Right atrium auricular region (tissue), 2 donors: ENCODE measurements at regions not wholly inside any gene's neighbourhood (a gene's known extent, or its start where the extent isn't known, plus 50 kb on each side); places are given as distances from the start of the nearest gene placed in this dataset.

ENCODE experiments used
- DNase-seq: peaks from one replicate; pipeline ENCODE4 v3.0.0-alpha.2; 2019; ENCODE audit warnings: low spot score
- H3K27ac ChIP-seq, 2 donors: fragments of 200-600 bp; sonication (generic); 1 replicate in 1 of 2; 2 replicates in 1 of 2; pipeline ENCODE4 v1.5.1; 2016 to 2019
- H3K27me3 ChIP-seq, 2 donors: fragments of 200-600 bp; sonication (generic); one replicate each; pipeline versions ENCODE4 v1.5.1 to v1.6.0; 2017 to 2019
- H3K36me3 ChIP-seq: fragments of 200-600 bp; sonication (generic); one replicate; pipeline ENCODE4 v1.5.1; 2016
- H3K4me1 ChIP-seq, 2 donors: fragments of 200-600 bp; sonication (generic); one replicate each; pipeline versions ENCODE4 v1.5.1 to v1.6.0; 2017 to 2019
- H3K4me3 ChIP-seq, 2 donors: fragments of 200-600 bp; sonication (generic); 1 replicate in 1 of 2; 2 replicates in 1 of 2; pipeline ENCODE4 v1.5.1; 2017 to 2019; ENCODE audit warnings: mild to moderate bottlenecking in 1 of 2, moderate library complexity in 1 of 2
- H3K9me3 ChIP-seq, 2 donors: fragments of 200-600 bp; sonication (generic); one replicate each; pipeline ENCODE4 v1.5.1; 2019
- TF ChIP-seq, protein P1 (sequence below), 2 donors: fragments of 200-600 bp; sonication (generic); IDR thresholded peaks; one replicate each; pipeline ENCODE4 v1.5.1; 2019; ENCODE audit warnings: antibody characterized with exemption in 2 of 2

DNA sequence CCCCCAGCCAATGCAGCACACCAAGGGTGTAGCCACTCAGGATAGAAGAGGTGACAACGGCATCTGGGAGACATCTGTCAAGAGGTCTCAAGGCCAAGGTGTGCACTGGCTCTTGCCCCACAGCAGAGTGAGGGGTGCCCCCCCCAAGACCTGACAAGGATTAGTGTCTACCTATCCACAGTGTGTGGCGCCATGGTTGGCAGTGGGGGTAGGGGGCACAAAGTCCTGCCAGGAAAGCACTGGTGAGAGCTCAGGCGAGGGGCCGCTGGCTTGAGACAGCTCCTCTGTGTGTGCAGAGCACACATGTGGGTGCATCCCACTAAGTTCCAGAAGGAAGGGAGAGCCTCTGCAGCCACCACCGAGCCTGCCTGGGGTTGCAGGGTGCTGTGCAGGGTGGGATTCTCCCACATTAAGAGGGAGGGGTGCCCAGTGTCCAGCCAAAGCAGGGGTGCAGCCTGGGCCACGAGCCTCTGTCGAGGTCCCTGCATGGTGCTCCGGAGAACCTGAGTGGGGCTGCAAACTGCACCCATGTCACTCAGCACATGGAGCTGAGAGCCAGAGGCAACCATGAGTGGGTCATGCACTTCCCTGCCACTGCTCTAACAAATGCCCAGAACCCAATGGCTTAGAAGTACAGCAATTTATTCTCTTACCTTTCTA, 311.2 kb upstream of the HDAC4 start:
- TF ChIP-seq, protein P1, sequence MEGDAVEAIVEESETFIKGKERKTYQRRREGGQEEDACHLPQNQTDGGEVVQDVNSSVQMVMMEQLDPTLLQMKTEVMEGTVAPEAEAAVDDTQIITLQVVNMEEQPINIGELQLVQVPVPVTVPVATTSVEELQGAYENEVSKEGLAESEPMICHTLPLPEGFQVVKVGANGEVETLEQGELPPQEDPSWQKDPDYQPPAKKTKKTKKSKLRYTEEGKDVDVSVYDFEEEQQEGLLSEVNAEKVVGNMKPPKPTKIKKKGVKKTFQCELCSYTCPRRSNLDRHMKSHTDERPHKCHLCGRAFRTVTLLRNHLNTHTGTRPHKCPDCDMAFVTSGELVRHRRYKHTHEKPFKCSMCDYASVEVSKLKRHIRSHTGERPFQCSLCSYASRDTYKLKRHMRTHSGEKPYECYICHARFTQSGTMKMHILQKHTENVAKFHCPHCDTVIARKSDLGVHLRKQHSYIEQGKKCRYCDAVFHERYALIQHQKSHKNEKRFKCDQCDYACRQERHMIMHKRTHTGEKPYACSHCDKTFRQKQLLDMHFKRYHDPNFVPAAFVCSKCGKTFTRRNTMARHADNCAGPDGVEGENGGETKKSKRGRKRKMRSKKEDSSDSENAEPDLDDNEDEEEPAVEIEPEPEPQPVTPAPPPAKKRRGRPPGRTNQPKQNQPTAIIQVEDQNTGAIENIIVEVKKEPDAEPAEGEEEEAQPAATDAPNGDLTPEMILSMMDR (IDR thresholded peaks at IDR 0.05): no peak
- H3K27me3 ChIP-seq: no peaks in the 10 kb centered on the region
- H3K27ac ChIP-seq: no peak overlapping the region
- H3K36me3 ChIP-seq: no peaks in the 10 kb centered on the region
- no peak overlapping the region for H3K4me3 ChIP-seq
- no peak for DNase-seq
- no peaks in the 10 kb centered on the region for H3K4me1 ChIP-seq
- peaks cover 0 to 41% of the 10 kb centered on the region in 2 donors for H3K9me3 ChIP-seq

- Histone ChIP-seq H3K4me1 (peaks cover 0 to 3% of the 10 kb centered on the region in 2 donors), H3K9me3 (peaks cover 0 to 41% of the 10 kb centered on the region in 2 donors), H3K36me3 (no peaks in the 10 kb centered on the region), H3K4me3 (no peak overlapping the region), H3K27ac (no peak overlapping the region), H3K27me3 (no peaks in the 10 kb centered on the region)
- DNase-seq: no peak
- TF ChIP-seq, protein P1 (IDR thresholded peaks at IDR 0.05): no peak
These were observed 310.4 kb upstream of the HDAC4 start for GRCh38 chr2:239710953-239711861.

- H3K36me3 ChIP-seq: no peaks in the 10 kb centered on the region
- DNase-seq: no peak
- TF ChIP-seq, protein P1 (IDR thresholded peaks at IDR 0.05): no peak
- H3K27me3 ChIP-seq: no peaks in the 10 kb centered on the region
- peaks cover 0 to 5% of the 10 kb centered on the region in 2 donors for H3K4me1 ChIP-seq
- no peak overlapping the region for H3K27ac ChIP-seq
- peaks cover 0 to 25% of the 10 kb centered on the region in 2 donors for H3K9me3 ChIP-seq
- no peak overlapping the region for H3K4me3 ChIP-seq
These were observed 305.5 kb upstream of the HDAC4 start for GRCh38 chr2:239706367-239706766.

GRCh38 chr2:239704737-239705136, 303.9 kb upstream of the HDAC4 start:
- DNase-seq: no peak
- TF ChIP-seq, protein P1 (IDR thresholded peaks at IDR 0.05): no peak

DNA sequence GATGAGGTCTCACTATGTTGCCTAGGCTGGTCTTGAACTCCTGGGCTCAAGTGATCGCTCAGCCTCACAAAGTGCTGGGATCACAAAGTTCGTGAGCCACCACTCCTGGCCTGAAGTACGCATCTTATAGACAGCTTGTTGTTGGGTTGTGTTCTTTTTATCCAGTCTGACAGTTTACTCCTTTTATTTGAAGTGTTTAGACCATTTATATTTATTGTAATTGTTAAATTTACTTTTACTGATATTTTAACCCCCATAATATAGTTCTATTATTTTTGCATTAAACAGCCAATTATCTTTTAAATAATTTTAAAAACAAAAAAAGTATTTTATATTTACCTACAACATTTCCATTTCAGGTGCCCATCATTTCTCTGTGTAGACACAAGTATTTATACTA, 303.0 kb upstream of the HDAC4 start:
- peaks cover 0 to 5% of the 10 kb centered on the region in 2 donors for H3K4me1 ChIP-seq
- no peaks in the 10 kb centered on the region for H3K27me3 ChIP-seq
- H3K9me3 ChIP-seq: peaks cover 0 to 3% of the 10 kb centered on the region in 2 donors
- no peak for DNase-seq
- TF ChIP-seq, protein P1 (IDR thresholded peaks at IDR 0.05): no peak
- no peak overlapping the region for H3K27ac ChIP-seq
- no peak overlapping the region for H3K4me3 ChIP-seq
- H3K36me3 ChIP-seq: no peaks in the 10 kb centered on the region

More at GRCh38 chr2:239704737-239705136, 303.9 kb upstream of the HDAC4 start:
- no peak overlapping the region for H3K4me3 ChIP-seq
- H3K9me3 ChIP-seq: peaks cover 0 to 10% of the 10 kb centered on the region in 2 donors
- H3K27me3 ChIP-seq: no peaks in the 10 kb centered on the region
- H3K36me3 ChIP-seq: no peaks in the 10 kb centered on the region
- no peak overlapping the region for H3K27ac ChIP-seq
- H3K4me1 ChIP-seq: peaks cover 0 to 5% of the 10 kb centered on the region in 2 donors
